Activated CD4-positive, alpha-beta T cell treated with anti-CD3 and anti-CD28 coated beads, Interleukin-2, amount 50 U/mL, for 16 hours (primary cell): ENCODE measurements at regions not wholly inside any gene's neighbourhood (a gene's known extent, or its start where the extent isn't known, plus 50 kb on each side); places are given as distances from the start of the nearest gene placed in this dataset.

Source experiments
- DNase-seq: peaks from one replicate; pipeline ENCODE4 v3.0.0-alpha.2; 2020

DNA sequence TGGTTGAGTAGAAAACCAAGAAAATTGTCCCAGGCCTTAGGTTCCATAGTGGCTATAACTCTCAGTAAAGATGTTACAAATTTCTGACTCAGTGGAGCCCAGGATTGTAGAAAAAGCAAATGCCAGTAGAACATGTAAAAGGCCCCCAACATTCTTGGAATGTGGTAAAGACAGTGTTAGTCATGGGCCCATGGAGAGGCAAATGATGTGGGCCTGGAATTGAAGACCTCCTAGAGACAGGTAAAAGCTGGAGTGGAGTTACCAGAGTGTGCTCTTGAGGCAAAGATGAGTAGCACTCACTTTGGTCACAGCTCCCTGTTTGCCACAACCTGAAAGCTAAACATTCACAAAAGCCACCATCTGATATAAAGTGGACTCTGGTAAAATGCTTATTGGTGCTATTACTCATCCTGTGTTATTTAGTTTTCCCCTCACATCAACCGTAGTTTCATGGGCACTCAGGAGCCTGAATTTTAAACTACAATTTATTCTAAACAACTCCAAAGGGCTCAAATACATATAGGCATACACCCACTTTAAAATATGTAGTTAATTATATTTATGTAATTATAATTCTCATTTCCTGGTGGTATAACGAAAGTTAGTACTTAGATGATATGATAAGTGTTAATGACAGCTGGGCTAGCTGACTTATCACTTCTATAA is 359.6 kb upstream of the NECTIN3 start:
- DNase-seq, result no peak

DNA sequence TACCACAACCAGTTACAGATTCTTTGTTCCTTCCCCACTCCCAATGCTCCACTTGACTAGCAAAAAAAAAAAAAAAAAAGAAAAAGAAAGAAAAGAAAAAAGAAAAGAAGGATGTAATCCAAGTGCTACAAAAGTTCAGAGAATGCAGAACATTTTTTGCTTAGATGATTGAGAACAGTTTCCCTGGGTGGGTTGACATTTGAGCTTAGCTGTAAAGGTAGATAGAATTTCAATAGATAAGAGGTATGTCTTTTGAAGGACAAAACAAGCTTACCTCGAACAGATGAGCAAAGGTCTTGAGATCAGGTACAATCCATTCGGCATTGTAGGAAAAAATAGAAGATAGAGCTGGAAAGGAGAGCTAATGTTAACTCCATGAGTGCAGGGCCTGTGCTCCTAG is 344.6 kb upstream of the NECTIN3 start:
- DNase-seq, result no peak

- no peak for DNase-seq
These were observed 340.5 kb upstream of the NECTIN3 start for GRCh38 chr3:110731148-110731547.

DNA sequence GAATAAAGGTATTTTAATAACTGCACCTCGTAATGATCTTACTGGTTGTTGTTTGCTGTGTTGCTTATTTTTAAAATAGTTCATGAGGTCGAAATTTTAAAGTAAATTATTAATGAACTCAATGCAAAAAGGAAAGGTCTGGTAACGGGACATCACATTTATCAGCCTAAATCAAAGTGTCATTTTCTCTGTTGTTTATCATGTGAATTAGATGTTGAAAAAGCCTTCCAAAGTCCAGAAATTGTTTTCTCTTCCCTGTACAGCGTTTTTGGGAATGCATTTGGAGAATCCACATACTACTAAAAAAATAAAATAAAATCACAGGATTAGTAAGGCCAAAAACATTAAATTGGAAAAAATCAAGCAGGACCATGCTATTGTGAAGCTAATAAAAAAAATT is 339.2 kb upstream of the NECTIN3 start:
- DNase-seq, result no peak

- DNase-seq, result no peak
These were observed 338.6 kb upstream of the NECTIN3 start for GRCh38 chr3:110733045-110733444.

- DNase-seq, result no peak
These were observed 337.1 kb upstream of the NECTIN3 start for GRCh38 chr3:110734524-110734923.

DNA sequence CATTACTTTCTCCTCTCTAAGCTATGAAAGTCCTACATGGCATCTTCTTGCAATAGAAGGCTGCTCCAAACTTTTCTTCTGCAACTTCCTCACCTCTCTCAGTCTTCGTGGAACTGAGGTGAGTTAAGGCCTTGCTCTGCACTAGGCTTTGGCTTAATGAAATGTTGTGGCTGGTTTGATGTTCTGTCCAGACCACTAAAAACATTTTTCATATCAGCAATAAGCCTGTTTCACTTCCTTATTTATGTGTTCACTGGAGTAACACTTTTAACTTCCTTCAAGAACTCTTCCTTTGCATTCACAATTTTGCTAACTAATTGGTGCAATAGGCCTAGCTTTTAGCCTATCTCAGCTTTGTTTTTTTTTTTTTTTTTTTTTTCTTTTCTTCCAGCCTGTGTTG is 335.3 kb upstream of the NECTIN3 start:
- no peak for DNase-seq

DNA sequence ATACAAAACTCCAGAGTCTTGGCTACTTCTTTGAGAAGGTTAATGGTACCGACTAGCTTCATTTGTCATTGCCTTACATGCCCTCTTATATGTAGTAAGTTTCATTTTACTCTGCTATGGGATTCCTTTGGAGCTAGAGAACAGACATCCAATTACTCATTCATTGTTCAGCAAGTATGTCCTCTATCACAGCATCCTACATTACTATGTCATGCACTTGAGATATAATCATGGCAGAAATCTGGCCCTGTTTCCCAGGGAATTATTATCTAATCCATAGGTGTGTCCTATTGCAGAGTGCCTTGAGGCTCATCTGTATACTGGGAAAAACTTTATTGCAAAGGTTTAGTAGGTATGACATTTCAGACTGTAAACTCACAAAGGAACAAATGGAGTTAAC is 333.1 kb upstream of the NECTIN3 start:
- DNase-seq, result no peak

- no peak for DNase-seq
These were observed 329.7 kb upstream of the NECTIN3 start for GRCh38 chr3:110741891-110742290.

DNA sequence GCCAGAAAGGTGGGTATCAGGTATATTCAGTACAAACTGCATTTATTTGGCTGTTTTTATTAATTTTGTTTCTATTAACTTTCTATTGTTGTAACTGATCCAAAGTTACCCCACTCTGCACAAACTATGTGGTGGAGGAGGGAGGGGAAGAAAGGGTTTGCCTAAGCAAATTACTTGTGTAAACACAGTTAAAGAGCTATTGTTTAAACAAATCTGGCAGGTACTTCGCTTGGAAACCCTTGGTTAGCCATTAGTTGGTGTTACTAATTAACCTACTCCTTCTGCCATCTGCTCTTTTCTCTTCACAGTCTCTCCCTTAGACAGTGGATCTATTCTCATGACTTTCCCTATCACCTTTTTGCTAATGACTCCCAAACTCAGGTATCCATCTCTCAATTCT is 328.4 kb upstream of the NECTIN3 start:
- no peak for DNase-seq

- no peak for DNase-seq
These were observed 327.6 kb upstream of the NECTIN3 start for GRCh38 chr3:110743984-110744383.

- DNase-seq, result no peak
These were observed 326.9 kb upstream of the NECTIN3 start for GRCh38 chr3:110744723-110745122.

DNA sequence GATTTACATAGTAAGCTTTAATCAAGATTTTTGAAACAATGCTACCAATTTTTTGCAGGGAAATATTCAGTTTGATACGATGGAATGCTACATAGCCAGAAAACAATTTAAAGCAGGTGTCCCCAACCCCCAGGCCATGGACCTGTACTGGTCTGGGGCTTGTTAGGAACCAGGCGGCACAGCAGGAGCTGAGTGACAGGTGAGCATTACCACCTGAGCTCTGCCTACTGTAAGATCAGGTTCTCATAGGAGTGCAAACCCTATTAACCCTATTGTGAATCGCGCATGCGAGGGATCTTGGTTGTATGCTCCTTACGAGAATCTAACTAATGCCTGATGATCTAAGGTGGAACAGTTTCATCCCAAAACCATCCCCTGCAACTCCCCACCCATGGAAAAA is 322.6 kb upstream of the NECTIN3 start:
- DNase-seq, result no peak

- DNase-seq, result no peak
These were observed 321.4 kb upstream of the NECTIN3 start for GRCh38 chr3:110750201-110750600.

DNA sequence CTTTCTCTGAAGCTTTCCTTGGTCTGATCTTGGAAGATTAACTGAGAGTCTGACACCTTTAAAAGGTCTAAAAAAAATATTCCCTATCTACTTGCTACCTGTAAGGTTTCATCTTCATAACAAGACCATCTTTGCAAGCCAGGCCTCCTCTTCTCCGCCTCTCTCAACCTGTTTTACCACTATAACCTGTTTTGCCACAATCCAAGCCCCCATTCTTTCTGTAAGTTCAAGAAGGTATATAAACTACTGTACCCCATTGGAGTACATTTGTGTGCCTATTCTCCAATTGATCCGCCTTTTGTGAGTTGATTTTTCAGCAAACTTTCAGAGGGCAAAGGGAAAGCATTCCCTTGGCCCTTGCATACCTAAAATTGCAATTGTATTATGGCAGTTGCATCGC is 319.3 kb upstream of the NECTIN3 start:
- DNase-seq, result no peak

DNA sequence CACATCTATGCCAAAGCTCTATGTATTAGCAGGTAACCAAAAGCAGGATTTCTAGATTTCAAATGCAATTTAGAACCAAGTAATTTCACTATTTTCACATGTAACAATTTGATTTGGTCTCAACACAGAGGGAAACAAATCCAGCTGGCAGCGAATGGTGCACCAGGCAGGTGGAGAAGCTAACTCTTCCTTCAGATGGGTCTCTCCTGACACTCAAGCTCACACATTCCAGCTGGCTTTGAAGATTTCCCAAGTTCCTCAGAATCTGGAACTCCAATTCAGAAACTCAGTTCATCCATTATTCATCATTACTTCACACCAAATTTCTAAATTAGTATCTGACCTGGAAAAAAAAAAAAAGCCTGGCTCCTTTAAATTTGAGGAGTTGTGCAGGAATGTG is 318.1 kb upstream of the NECTIN3 start:
- no peak for DNase-seq

GRCh38 chr3:110754212-110754916 is 317.3 kb upstream of the NECTIN3 start:
- no peak for DNase-seq

- no peak for DNase-seq
These were observed 316.3 kb upstream of the NECTIN3 start for GRCh38 chr3:110755345-110755744.

GRCh38 chr3:110756705-110757104 is 314.9 kb upstream of the NECTIN3 start:
- DNase-seq, result no peak

GRCh38 chr3:110758208-110758607 is 313.4 kb upstream of the NECTIN3 start:
- no peak for DNase-seq

DNA sequence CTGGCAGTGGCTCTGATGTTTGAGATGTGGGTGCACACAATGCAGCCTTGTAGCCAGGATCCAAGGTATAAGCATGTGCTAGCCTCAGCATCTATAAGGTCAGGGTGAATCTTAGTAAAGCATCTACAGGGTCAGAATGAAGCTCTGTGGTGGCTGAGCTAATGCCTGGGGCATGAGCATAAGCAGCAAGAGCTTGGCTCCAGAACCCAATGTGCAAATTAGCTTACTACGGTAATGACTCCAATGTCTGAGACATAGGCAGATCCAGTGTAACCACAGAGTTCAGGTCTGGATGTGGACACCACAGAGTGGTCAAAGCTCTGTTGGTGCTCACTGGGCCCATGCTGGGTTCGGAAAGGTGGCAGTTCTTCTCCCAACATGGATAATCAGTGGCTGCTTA is 304.5 kb upstream of the NECTIN3 start:
- DNase-seq, result no peak

- peak; percentile 51 for DNase-seq
These were observed 303.8 kb upstream of the NECTIN3 start for GRCh38 chr3:110767838-110768237.

GRCh38 chr3:110773413-110773954 is 298.1 kb upstream of the NECTIN3 start:
- no peak for DNase-seq

DNA sequence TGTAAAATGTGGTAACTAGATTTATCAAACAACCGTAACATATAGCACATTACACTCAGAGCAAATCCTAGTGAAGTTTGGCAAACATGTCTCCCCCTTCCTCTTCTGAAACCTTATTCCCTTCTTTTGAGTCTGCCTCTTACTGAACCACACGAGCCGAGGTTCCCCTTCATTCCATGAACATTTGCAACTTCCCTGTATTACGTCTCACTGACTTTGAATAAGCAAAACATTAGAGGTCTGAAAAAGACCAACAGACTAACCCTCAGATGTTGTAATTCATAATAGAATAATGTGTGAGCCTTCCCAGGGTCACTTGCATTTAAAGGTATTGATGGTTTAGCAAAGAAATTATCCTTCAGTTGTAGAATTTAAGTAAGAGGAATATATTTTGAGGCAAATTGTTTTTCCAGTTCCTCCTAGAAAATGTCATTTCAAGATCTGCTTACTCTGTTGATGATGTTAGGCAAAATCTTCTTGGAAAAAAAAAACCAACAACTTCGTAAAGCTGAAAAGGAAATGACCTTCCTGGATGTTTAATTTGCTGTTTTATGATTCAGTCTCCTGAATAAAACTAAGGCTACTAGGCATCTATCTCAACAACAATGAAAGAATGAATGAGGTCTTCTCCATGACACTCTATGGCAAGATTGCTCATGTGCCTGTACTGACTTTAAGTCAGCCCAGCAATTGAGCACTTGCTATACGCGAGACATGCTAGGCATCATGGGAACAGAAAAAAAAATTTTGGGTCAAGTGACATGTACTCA is 296.9 kb upstream of the NECTIN3 start:
- no peak for DNase-seq
